Stimulated activated CD4-positive, alpha-beta T cell treated with anti-CD3 and anti-CD28 coated beads, Interleukin-4, amount 100 ng/mL, for 4 hours (primary cell): ENCODE measurements at regions not wholly inside any gene's neighbourhood (a gene's known extent, or its start where the extent isn't known, plus 50 kb on each side); places are given as distances from the start of the nearest gene placed in this dataset.

ENCODE experiments used
- DNase-seq, 2 experiments: peaks; one replicate each; pipeline ENCODE4 v3.0.0-alpha.2; 2020

- DNase-seq, result no peak
Observed at GRCh38 chr6:40056865-40057264, 122.6 kb upstream of the MOCS1 start.

DNA sequence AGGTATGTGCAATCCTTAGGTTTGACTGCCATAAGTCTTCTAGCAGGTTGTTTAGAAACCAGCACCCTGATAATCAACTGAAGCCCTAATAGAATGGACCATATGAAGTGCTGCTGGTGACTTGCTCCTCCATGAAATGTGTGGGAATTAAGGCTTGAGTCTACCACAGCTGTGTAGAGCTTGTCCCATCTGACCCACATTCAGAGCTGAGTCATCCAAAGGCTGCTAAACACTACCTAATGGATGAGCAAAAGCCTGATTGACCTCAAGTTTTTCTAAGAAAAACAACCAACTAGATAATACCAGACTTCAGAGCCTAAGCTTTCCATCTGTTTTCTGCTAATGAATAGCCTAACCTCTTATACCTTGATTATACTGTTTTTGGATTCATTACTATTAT, 120.3 kb upstream of the MOCS1 start:
- no peak for DNase-seq

DNA sequence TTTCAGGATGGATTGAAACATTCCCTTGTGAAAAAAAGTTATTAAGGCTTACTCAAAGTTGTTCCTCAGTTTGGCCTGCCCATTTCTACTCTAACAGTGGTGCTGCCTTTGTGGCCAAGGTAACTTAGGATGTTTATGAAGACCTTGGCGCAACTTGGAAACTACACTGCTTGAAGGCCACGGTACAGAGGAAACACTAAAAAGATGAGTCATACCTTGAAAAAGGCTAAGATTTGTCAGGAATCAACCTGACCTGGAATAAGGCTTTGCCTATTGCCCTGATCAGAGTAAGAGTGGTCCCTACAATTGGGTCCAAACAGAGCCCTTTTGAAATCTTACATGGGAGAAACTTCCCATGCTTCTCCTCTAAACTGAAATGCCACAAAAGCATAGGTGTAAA, 119.9 kb upstream of the MOCS1 start:
- DNase-seq, result no peak

DNA sequence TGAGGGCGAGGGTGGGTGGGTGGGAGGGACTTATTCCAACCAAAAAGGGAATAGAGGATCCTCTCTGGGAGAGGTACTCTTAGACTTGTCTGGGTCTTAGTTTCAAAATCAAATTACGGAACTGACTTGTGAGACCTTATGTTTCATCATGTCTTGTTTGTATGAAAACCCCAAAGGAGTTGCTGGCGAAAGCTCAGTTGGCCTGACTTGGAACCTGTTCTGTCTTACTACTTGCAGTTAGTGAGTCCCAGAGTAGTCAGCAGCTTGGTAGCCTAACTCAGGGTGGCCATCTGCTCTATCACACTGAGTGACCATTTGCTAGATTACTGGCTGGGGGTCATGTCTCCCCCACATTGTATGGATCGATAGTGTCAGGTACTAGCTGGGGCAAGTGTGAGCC, 114.9 kb upstream of the MOCS1 start:
- DNase-seq, result no peak

GRCh38 chr6:40044196-40044595, 109.9 kb upstream of the MOCS1 start:
- DNase-seq, result no peak

GRCh38 chr6:40042232-40042631, 108.0 kb upstream of the MOCS1 start:
- DNase-seq, result no peak

DNA sequence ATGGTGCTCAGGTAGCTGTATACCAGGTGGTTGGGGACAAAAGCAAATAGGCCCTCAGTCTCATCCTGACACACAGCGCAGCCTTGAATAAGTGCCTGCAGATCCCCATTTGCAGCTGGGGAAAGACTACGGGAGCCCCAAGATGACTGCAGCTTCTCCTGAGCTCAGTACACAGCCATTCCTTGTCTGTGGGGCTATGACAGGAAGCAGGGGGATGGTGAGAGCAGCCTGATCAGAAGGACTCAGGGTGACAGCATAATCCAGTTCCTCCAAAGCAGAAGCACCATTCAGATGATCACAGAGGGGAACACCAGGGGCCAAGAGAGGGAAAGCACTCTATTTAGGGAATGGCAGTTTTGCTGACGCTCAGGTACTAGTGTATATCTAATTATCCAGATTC, 104.8 kb upstream of the MOCS1 start:
- DNase-seq, result no peak

DNA sequence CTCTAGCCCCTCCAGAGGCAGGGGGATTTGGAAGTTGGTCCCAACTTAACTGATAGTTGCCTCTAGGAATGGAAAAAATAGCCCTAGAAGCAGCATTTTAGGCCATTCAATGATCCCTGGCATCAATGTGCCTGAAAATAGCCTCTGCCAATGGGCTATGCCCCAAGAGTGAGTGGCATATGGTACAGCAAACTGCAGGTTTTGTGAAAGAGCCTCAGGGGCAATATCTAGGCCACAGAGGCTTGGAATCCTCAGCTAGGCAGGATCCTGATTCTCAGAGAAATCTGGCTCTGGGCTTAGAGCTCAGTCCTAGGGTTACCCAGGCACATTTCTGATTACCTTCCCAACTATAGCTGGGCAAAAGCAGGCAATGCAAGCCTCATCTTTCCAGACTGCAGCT, 104.4 kb upstream of the MOCS1 start:
- no peak for DNase-seq

- no peak for DNase-seq
Observed at GRCh38 chr6:40037271-40037670, 103.0 kb upstream of the MOCS1 start.

- DNase-seq, result no peak
Observed at GRCh38 chr6:40036186-40036585, 101.9 kb upstream of the MOCS1 start.

GRCh38 chr6:40028449-40028848, 94.2 kb upstream of the MOCS1 start:
- no peak for DNase-seq

DNA sequence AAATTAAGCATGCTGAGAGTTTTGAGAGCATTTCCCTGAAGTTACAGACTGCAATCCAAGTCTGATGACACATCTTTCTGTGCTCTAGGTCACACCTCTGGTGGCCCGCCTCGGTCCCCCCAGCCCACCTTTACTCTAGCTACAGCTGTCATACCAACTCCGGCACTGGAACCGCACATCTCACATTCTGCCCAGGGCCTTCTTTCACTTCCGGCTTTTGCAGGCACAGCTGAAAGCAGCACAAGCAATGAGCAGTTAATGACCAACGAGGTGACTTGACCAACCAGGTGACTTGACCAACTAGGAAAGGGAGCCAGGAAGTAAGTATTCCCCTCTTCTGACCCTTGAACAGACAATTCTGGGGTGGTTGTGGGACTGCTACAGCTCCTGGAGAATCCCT, 88.6 kb upstream of the MOCS1 start:
- DNase-seq, result no peak

GRCh38 chr6:40020166-40020565, 85.9 kb upstream of the MOCS1 start:
- no peak for DNase-seq

- no peak for DNase-seq
Observed at GRCh38 chr6:40015530-40015929, 81.3 kb upstream of the MOCS1 start.

DNA sequence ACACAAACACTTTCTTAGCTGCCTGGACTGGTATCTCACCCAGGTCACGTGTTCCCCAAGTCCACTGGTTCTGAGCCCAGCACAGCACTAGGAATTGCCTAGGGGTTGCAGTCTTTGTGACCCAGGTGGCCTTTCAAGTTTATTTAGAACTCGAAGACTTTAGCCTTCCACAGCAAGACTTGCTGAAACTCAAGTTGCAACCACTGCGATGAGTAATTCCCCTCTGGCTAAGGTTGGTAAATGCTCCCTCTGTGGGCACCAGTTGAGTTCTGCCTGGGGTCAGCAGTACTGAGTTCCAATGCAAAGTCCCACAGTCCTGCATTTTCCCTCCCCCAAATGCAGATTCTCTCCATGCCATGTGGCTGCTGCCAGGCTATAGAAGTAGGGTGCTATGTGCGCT, 77.6 kb upstream of the MOCS1 start:
- DNase-seq, result no peak

GRCh38 chr6:40000964-40001515, 66.8 kb upstream of the MOCS1 start:
- DNase-seq, result no peak

GRCh38 chr6:39999006-39999867, 65.0 kb upstream of the MOCS1 start:
- DNase-seq, result no peak

DNA sequence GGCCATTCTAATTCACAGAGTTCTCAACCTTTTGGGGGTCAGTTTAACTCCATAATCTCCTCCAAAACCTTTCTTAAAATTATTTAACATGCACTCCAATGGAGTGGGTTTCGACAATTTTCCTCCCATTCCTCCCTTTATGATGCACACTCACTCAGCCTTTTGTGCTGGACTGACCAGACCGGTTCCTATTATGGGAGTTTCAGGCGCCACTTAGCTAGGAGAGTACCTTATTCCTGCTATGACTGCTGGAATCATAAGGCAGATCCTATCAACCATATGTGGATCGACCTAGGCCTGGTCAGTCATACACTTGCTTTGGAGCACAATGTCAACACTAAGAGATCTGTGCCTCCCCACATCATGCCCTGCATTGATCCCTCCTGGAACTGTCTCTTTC, 63.9 kb upstream of the MOCS1 start:
- DNase-seq, result no peak

DNA sequence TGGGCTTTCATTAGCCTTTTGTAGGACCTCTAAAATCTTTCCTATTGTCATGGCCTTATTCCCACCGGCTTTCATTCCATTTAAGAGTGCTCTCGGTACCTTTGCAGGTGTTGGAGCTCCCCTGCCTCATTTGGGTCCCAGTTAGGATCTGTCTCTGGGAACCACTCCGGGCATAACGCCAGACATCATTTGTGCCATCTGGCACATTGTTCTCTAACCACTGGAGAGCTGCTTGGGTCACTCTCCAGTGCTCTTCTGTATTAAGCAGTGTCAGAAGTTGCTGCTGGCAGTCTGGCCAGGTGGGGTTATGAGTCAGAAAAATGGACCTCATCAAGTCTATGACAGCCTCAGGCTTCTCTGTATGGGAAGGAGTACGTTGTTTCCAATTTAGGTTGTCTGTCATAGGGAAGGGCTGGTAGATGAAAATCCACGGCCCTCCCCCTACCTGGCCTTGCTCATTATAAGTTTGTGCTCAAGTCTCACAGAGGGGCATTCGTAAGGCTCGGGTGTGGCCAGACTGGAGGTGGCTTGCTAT, 62.9 kb upstream of the MOCS1 start:
- DNase-seq, result no peak

DNA sequence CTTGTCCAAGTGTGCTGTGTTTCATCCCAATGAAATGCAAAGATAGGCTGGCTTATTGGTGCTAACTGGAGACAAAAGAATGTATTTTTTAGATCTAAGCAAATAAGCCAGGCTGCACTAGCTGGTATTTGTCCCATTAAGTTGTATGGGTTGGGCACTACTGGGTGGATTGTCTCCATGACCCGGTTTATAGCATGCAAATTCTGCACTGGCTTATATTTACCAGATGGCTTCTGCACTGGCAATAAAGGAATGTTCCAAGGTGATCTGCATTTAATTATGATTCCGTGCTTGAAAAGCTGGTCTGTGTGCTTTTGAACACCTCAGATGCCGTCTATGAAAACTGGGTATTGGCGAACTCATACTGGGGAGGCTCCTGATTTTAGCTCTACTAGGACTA, 61.4 kb upstream of the MOCS1 start:
- no peak for DNase-seq

- DNase-seq, result no peak
Observed at GRCh38 chr6:39992861-39993622, 58.8 kb upstream of the MOCS1 start.
